ENCODE measurements at regions not wholly inside any gene's neighbourhood (a gene's known extent, or its start where the extent isn't known, plus 50 kb on each side); places are given as distances from the start of the nearest gene placed in this dataset.

GRCh38 chr5:158308429-158309025 lies 449.6 kb upstream of the CLINT1 start:
- in situ Hi-C loops (cut with HindIII; ENCODE audit: low pct_unique_long_range_greater_than_20kb, low sequenced_read_pairs), result no loop called here
- DNase-seq (ENCODE audit: low read depth in 1 of 2, low spot score in 1 of 2), result no peak
- TF ChIP-seq JUND (IDR thresholded peaks at IDR 0.05; ENCODE audit: low read depth), result no peak

- no peak for TF ChIP-seq JUND (IDR thresholded peaks at IDR 0.05; ENCODE audit: low read depth)
- DNase-seq (ENCODE audit: low read depth in 1 of 2, low spot score in 1 of 2), result no peak
- in situ Hi-C loops (cut with HindIII; ENCODE audit: low pct_unique_long_range_greater_than_20kb, low sequenced_read_pairs), result no loop called here
These were observed 446.9 kb upstream of the CLINT1 start for GRCh38 chr5:158305861-158306260.

- no peak for DNase-seq (ENCODE audit: low read depth in 1 of 2, low spot score in 1 of 2)
- in situ Hi-C loops (cut with HindIII; ENCODE audit: low pct_unique_long_range_greater_than_20kb, low sequenced_read_pairs), result no loop called here
- TF ChIP-seq JUND (IDR thresholded peaks at IDR 0.05; ENCODE audit: low read depth), result no peak
These were observed 445.7 kb upstream of the CLINT1 start for GRCh38 chr5:158304607-158305006.

DNA sequence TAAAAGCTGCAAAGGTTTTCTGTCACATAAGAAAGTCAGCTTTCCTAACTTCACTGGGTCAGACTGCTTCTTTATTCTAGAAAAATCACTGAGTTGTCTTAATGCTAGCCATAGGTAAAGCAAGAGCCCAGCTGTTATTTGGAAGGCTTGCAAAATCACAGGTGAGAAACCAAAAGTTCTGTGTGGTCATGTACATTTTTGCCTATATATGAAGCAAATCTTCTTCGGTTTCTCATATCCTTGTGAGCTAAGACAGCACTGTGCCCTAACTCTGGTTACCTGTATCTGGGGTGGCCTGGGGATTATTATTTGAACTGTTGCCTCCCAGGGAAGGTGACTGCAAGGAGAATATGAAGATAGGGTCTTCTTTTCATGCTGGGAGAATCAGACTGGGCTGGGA lies 444.9 kb upstream of the CLINT1 start:
- no peak for DNase-seq (ENCODE audit: low read depth in 1 of 2, low spot score in 1 of 2)
- in situ Hi-C loops (cut with HindIII; ENCODE audit: low pct_unique_long_range_greater_than_20kb, low sequenced_read_pairs), result no loop called here
- TF ChIP-seq JUND (IDR thresholded peaks at IDR 0.05; ENCODE audit: low read depth), result no peak

DNA sequence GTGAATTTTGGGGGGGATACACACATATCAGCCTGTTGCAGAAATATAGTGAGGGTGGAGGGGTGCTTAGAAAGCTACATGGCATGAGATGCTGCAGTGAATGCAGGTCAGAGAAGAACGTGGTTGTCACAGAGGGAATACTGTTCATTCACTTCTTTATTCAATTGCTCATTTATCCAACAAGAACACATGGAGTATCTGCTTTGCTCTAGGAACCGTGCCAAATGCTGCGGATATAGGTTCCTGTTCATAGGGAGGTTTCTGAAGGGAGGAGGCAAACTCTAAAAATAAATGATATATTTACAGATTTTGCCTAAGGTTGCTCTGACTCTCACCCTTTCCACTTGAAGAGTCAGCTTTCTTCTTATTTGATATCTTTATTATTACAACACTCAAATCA lies 444.3 kb upstream of the CLINT1 start:
- no peak for TF ChIP-seq JUND (IDR thresholded peaks at IDR 0.05; ENCODE audit: low read depth)
- no peak for DNase-seq (ENCODE audit: low read depth in 1 of 2, low spot score in 1 of 2)
- in situ Hi-C loops (cut with HindIII; ENCODE audit: low pct_unique_long_range_greater_than_20kb, low sequenced_read_pairs), result no loop called here

DNA sequence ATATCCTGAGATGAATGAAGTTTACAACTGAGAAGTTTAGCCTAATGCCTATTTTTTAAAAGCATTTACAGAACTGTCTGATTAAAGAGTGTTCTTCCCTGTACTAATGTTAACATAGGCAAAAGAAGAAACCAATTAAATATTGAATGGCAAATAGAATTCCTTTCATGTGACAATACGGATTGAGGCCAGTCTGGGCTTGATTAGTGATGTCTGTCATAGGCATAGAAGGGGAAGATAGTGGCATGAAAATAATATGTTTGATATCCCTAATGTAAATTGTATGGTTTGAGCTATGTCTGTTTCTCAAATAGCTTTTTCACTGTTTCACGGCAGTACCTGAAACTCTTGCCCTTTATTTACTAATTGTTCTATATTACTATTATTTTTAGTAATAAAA lies 443.1 kb upstream of the CLINT1 start:
- in situ Hi-C loops (cut with HindIII; ENCODE audit: low pct_unique_long_range_greater_than_20kb, low sequenced_read_pairs), result no loop called here
- no peak for DNase-seq (ENCODE audit: low read depth in 1 of 2, low spot score in 1 of 2)
- no peak for TF ChIP-seq JUND (IDR thresholded peaks at IDR 0.05; ENCODE audit: low read depth)

DNA sequence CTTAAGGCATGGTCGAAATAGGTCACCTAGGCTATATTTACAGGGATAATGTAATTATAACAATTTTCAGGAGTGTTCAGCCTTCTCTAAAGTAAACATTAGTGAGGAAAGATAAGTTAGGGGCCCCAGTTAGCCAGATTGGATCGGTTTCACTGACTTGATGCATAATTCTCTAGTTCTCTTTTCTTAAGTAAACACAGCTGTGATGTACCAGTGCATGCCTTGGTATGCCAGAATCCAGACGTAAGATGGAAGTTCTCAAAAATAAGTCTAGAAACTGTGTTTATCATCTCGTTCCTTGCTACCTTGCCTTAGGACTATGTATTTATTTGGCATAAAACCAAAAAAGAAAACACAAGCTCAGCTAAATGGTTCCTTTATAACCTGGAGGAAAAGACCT lies 442.2 kb upstream of the CLINT1 start:
- no peak for TF ChIP-seq JUND (IDR thresholded peaks at IDR 0.05; ENCODE audit: low read depth)
- in situ Hi-C loops (cut with HindIII; ENCODE audit: low pct_unique_long_range_greater_than_20kb, low sequenced_read_pairs), result no loop called here
- no peak for DNase-seq (ENCODE audit: low read depth in 1 of 2, low spot score in 1 of 2)

GRCh38 chr5:158300256-158300655 lies 441.3 kb upstream of the CLINT1 start:
- in situ Hi-C loops (cut with HindIII; ENCODE audit: low pct_unique_long_range_greater_than_20kb, low sequenced_read_pairs), result no loop called here

GRCh38 chr5:158297002-158297527 lies 438.1 kb upstream of the CLINT1 start:
- DNase-seq (ENCODE audit: low read depth in 1 of 2, low spot score in 1 of 2), result no peak
- no peak for TF ChIP-seq JUND (IDR thresholded peaks at IDR 0.05; ENCODE audit: low read depth)
- in situ Hi-C loops (cut with HindIII; ENCODE audit: low pct_unique_long_range_greater_than_20kb, low sequenced_read_pairs), result no loop called here

More at GRCh38 chr5:158300256-158300655, 441.3 kb upstream of the CLINT1 start:
- no peak for DNase-seq (ENCODE audit: low read depth in 1 of 2, low spot score in 1 of 2)
- no peak for TF ChIP-seq JUND (IDR thresholded peaks at IDR 0.05; ENCODE audit: low read depth)

GRCh38 chr5:158294701-158295100 lies 435.8 kb upstream of the CLINT1 start:
- in situ Hi-C loops (cut with HindIII; ENCODE audit: low pct_unique_long_range_greater_than_20kb, low sequenced_read_pairs), result no loop called here
- TF ChIP-seq JUND (IDR thresholded peaks at IDR 0.05; ENCODE audit: low read depth), result no peak
- DNase-seq (ENCODE audit: low read depth in 1 of 2, low spot score in 1 of 2), result no peak

- in situ Hi-C loops (cut with HindIII; ENCODE audit: low pct_unique_long_range_greater_than_20kb, low sequenced_read_pairs), result no loop called here
- DNase-seq (ENCODE audit: low read depth in 1 of 2, low spot score in 1 of 2), result no peak
- no peak for TF ChIP-seq JUND (IDR thresholded peaks at IDR 0.05; ENCODE audit: low read depth)
These were observed 434.0 kb upstream of the CLINT1 start for GRCh38 chr5:158292981-158293380.

- TF ChIP-seq JUND (IDR thresholded peaks at IDR 0.05; ENCODE audit: low read depth), result no peak
- in situ Hi-C loops (cut with HindIII; ENCODE audit: low pct_unique_long_range_greater_than_20kb, low sequenced_read_pairs), result no loop called here
- no peak for DNase-seq (ENCODE audit: low read depth in 1 of 2, low spot score in 1 of 2)
These were observed 431.0 kb upstream of the CLINT1 start for GRCh38 chr5:158289967-158290366.

GRCh38 chr5:158288272-158288657 lies 429.3 kb upstream of the CLINT1 start:
- no peak for DNase-seq (ENCODE audit: low read depth in 1 of 2, low spot score in 1 of 2)
- in situ Hi-C loops (cut with HindIII; ENCODE audit: low pct_unique_long_range_greater_than_20kb, low sequenced_read_pairs), result no loop called here
- TF ChIP-seq JUND (IDR thresholded peaks at IDR 0.05; ENCODE audit: low read depth), result no peak

DNA sequence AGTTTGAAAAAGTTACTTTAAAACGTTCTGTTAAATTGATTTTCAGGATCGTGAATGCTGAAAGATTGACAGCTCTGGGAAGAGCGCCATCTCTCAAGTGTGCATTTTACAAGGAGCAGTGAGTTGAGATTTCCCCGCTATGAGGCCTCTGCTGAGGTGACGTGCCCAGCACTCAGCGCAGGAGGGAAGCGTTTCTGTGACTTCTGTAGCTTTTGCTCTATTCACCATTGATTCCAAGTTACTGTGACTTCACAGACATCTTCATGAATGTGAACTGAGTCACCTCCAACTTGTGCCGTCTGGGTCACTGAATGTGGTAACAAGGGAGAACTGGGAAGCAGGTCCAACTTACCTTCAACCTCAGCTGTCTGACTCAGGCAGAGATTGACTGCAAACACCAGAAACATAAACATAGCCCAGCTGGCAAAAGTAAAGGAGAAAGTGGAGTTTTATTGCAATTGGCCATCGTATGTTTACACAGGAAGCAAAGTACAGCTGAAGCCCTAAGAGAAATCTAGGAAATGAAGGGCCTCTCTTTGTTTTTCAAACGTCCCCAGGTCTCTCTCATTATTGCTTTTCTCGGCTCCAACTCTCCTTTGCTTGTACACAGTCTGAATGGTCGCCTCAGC lies 428.8 kb upstream of the CLINT1 start:
- in situ Hi-C loops (cut with HindIII; ENCODE audit: low pct_unique_long_range_greater_than_20kb, low sequenced_read_pairs), result no loop called here
- DNase-seq (ENCODE audit: low read depth in 1 of 2, low spot score in 1 of 2), result no peak
- TF ChIP-seq JUND (IDR thresholded peaks at IDR 0.05; ENCODE audit: low read depth), result no peak

Data from T47D (cell line).